ENCODE measurements at regions not wholly inside any gene's neighbourhood (a gene's known extent, or its start where the extent isn't known, plus 50 kb on each side); places are given as distances from the start of the nearest gene placed in this dataset.

DNA sequence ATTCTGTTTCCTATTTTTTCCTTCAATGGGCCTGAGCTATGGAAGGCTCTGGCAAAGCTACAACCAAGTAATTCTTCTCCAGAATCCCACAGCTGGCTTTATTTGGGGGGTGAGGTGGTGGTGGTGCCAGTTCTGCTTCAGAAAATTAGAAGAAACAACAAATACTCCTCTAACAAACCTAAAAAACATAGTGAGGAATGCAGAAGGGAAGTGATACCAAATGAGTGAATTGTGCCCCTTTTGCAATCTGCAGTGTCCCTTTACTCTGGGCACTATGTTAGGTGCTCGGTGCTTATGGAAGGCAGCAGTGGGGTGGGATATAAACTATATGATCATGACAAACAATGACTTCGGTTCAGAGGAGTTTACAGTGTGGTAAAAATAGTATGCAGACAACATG lies 90.4 kb upstream of the ROPN1 start:
- peaks cover 21% of the 10 kb centered on the region for H3K27me3 ChIP-seq
- no peaks in the 10 kb centered on the region for H3K36me3 ChIP-seq
- no peaks in the 10 kb centered on the region for H3K9me3 ChIP-seq
- H3K4me3 ChIP-seq: no peak overlapping the region
- no peak for DNase-seq

DNA sequence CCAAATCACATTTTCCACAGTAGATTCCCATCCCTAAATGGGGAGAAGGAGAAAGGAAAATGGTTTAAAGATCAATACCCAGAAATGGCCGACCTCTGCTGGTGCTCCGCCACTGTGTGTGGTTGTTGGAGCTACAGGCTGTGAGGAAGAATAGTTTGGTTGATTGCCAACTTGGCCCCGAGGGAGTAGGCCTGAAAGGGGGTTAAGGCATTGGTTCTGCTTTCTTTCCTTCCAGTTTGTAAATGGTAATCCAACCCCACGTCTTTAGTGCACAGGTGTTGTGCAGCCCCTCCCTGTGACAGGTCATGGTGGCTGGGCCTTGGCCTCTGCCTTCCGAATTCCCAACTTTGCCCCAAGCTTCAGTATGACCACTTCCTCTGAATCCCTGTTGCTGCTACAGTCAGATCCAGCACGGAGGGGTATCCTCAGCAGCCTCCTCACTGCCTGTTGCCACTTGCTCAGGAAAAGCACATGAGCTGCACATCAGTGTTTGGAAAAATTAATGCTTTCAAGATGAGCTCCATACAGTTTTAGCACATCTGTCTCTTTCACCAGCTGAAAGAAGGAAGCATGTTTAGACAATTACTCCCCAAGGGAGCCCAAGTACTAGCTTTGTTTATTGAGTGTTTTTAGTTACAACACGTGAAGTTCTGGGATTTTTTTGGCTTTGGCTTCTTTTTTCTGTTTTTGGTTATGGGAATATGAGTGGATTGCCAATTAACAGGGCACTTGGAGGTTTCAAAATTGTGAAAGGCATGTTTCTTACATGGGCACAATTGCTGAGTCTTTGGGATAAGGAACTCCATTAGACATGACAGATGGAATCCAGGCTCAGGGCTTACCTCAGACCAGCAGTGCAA lies 92.3 kb upstream of the ROPN1 start:
- H3K9me3 ChIP-seq: no peaks in the 10 kb centered on the region
- H3K4me3 ChIP-seq: no peak overlapping the region
- no peaks in the 10 kb centered on the region for H3K36me3 ChIP-seq
- DNase-seq: no peak
- peaks cover 30% of the 10 kb centered on the region for H3K27me3 ChIP-seq

DNA sequence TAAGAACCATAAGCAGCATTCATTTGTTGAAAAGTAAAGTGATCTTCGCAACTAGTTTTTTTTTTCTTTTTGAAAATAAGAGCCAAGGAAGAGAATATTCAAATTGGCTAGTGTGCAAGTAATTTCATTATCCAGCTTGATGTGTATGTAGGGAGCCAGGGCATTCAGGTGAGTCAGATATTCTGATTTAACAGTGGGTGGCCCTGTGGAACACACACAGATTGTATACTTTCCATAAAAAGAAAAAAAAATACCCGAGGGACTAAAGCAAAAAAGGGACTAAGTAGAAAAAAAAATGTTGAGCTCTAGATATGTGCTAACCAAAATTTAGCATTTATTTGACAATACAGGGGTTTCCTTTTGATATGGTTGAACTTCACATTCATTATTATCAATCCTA lies 96.9 kb upstream of the ROPN1 start:
- Histone ChIP-seq H3K9me3 (no peaks in the 10 kb centered on the region), H3K36me3 (no peaks in the 10 kb centered on the region), H3K4me3 (no peak overlapping the region), H3K27me3 (peaks cover 22% of the 10 kb centered on the region)
- no peak for DNase-seq

DNA sequence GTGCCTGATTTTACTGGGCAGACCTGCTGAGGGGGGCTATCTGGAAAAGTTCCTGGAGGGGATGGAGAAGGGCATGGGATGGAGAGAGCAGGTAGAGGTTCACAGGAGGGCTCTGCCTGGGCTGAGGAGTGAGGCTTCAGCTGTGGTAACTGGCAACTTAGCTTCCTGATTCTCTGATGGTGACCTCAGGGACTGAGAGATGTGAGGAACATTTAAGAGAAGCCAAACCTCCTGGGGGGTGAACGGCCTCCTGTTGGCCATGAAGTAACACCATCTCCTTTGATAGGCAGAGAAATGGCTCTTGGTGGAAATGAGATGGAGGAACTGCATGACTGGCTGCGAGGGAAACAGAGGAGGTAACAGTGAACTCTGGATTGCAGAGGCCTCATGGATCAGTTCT lies 97.3 kb upstream of the ROPN1 start:
- Histone ChIP-seq H3K36me3 (no peaks in the 10 kb centered on the region), H3K9me3 (no peaks in the 10 kb centered on the region), H3K4me3 (no peak overlapping the region), H3K27me3 (peaks cover 22% of the 10 kb centered on the region)
- DNase-seq: no peak

DNA sequence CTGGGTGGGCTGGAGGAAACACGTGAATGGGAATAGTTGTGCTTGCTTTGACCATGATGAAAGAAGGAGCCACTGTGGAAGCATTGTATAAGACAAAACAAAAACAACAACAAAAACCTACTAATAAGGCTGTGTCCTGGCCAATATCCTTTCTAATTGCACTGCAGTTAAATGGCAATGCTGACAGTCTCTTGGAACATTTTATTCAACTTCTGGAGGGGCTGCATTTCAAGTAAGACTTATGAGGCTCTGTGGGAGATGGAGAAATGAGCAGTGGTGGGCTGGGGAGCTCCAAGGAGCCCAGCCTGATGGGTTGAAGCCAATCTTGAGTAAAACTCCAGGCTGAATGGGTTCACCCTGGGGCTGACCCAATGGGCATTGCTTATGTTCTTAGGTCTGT lies 99.8 kb upstream of the ROPN1 start:
- no peaks in the 10 kb centered on the region for H3K9me3 ChIP-seq
- H3K36me3 ChIP-seq: no peaks in the 10 kb centered on the region
- no peak overlapping the region for H3K4me3 ChIP-seq
- peaks cover 14% of the 10 kb centered on the region for H3K27me3 ChIP-seq
- no peak for DNase-seq

DNA sequence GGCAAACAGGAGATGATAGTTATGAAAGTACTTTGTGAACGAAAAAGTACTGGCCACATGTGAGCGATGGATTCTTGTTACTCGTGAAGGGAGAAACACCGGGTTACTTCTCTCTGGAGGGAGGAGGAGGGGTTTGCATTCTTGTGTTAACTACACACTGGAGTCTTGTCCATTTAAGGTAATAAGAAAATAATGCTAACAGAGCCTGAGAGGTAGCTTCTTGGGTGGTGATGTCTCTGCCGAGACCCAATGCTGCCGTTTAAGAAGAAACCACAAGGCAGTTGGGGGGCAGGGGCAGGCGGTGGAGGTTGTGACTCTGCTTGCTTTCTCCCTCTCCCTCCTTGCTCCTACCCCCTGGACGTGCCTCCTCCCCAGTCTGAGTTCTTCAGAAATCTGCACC lies 100.9 kb upstream of the ROPN1 start:
- Histone ChIP-seq H3K27me3 (peaks cover 6% of the 10 kb centered on the region; the same call in 1 of the 2 replicates), H3K9me3 (no peaks in the 10 kb centered on the region), H3K36me3 (no peaks in the 10 kb centered on the region), H3K4me3 (no peak overlapping the region)
- no peak for DNase-seq

DNA sequence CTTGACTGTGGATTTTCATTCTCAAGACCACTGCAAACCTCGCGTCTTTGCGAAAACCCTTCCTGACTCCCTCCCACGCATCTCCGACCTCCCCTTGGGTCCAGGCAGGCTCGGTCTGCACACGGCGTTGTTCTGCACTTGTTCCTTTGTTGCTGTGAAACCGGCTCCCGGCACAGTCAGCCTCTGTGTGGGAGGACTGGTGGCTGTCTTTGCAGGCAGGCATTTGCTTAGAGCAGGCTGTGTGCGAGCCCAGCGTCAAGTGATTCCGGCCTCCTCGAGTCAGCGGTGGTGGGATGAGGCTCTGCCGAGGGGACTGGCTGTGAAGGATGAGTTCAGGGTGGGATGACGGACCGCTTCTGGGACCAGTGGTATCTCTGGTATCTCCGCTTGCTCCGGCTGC lies 102.6 kb upstream of the ROPN1 start:
- Histone ChIP-seq H3K36me3 (no peaks in the 10 kb centered on the region), H3K27me3 (no peaks in the 10 kb centered on the region; the same call in none of the 2 replicates), H3K4me3 (no peak overlapping the region), H3K9me3 (no peaks in the 10 kb centered on the region)
- no peak for DNase-seq

DNA sequence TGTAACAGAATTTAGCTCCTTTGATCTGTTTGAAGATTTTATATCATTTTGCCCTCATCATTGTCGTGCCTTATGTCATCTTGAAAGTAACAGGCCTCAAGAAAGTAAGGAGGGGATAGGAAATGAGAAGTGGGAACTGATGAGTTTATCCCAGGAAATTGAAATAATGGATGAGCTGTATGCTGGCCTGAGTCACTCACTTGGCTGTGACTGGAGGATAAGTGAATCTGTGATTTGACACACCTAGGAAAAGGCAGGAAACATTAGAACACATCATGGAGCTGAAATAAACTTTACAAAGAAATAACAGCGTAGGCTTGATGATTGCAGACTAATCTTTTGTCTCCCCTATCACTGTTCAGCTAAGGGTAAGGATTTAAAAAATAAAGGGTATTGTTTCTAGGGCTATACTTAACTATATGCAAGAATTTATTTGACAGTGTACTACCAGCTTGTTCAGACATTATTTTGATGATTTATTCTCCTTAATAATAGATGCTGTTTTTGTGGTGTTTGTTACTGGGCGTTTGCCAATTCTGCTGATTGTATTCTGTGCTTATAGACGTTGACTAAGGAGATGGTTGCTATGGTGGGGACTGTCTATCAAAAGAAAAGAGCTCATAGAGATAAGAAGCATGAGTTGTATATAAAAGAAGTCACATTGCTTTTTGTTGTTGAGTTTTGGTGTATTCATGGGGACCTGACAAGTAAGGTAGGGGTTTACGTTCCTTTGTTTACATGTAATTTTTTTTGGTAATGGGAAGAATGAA lies 105.6 kb upstream of the ROPN1 start:
- no peak for DNase-seq
- Histone ChIP-seq H3K4me3 (no peak overlapping the region), H3K36me3 (no peaks in the 10 kb centered on the region), H3K9me3 (no peaks in the 10 kb centered on the region), H3K27me3 (no peaks in the 10 kb centered on the region; the same call in 1 of the 2 replicates)

DNA sequence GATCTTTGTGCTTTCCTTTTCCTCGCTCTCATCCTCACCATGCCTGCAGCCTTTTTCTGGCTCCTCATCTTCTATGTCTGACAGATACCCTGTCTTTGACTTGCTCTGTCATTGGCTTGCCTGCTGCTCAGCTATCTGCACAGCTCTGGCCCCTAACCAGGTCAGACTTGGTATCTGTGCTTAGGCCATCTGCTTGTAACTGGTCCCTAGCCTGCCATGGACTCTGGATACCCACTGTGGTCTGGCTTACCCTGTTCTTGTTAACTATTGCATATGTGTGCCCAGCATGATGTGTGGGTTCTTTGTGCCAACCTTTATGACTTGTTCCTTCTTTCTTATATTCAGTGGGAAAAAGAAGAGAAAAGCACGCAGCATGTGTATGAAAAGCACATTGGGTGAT lies 109.7 kb upstream of the ROPN1 start:
- Histone ChIP-seq H3K9me3 (no peaks in the 10 kb centered on the region), H3K36me3 (no peaks in the 10 kb centered on the region), H3K27me3 (peaks cover 5% of the 10 kb centered on the region; the same call in 1 of the 2 replicates), H3K4me3 (no peak overlapping the region)
- DNase-seq: no peak

DNA sequence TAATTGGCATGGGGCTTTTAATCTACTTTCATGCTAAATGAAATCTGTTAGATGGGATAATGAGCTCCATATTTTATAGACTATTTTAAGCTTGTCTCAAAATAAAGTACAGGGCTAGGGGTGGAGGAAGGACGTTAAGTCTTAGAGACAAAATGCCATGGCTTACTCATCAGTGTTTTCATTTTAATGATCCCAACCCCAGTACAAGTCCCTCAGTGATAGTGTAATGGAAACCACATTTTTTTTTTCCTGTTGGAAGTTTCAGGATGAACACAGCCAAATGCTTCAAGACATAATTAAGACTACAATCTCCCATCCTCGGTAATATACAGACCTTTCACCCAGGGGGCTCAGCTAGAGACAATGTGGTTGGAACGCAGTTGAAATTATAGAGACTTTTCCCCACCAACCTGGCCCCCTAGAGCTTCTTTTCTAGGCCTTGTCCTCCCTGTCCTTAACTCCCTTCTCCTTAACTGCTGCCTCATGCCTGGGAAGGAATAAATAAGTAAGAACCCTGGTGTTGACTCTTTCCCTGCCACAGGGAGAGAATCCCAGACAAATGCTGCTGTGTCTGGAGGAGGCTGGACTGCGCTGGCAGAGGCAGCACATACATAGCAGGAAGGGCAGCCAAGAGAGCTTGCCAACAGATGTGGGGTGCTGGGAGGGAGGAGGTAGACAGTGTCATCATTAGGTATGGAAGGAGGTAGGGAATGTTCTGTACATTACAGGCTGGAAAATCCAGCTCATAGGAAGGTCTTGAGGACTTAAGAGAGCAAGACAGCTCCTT lies 115.4 kb upstream of the ROPN1 start:
- Histone ChIP-seq H3K36me3 (no peaks in the 10 kb centered on the region), H3K27me3 (0 out of 2 replicates have a peak, but pooled peaks cover 5% of the 10 kb centered on the region), H3K4me3 (no peak overlapping the region), H3K9me3 (no peaks in the 10 kb centered on the region)
- peak; percentile 61 for DNase-seq

DNA sequence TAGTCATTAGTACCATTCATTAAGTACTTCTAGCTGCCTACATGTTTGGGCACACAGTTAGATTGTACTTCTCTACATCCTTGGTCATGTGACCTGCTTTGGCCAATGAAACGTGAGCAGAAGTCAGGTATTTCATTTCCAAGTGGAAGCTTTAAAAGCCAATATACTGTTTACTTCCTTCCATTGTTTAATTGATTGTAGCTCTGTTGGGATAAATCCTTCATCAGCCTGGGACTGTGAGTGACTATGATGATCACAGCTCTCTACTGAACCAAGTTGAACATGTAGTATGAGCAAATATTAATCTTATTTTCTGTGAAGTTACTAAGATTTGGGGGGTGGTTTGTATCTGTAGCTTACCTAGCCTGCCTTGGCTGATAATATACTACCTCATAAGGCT lies 116.5 kb upstream of the ROPN1 start:
- Histone ChIP-seq H3K36me3 (no peaks in the 10 kb centered on the region), H3K4me3 (no peak overlapping the region), H3K27me3 (0 out of 2 replicates have a peak, but pooled peaks cover 5% of the 10 kb centered on the region), H3K9me3 (no peaks in the 10 kb centered on the region)
- DNase-seq: no peak

DNA sequence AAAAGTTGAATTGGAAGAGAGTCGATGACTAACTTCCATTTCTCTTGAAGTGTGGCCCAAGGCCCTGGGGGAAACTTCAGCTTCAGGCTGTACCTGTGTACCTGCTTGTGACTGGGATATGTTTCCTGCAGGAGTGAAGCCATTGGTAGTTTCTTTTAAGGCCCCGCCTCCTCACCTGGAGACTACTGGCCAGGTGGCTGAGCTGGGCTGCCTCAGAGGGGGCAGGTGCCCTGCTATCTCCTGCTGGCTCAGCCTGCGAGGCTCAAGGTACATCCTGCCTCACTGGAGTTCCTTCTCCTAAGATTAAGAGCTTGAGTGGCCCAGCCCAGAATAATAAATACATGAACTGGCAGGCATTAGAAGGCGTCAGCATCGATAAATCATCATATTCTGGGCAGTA lies 121.6 kb upstream of the ROPN1 start:
- H3K27me3 ChIP-seq: no peaks in the 10 kb centered on the region

DNA sequence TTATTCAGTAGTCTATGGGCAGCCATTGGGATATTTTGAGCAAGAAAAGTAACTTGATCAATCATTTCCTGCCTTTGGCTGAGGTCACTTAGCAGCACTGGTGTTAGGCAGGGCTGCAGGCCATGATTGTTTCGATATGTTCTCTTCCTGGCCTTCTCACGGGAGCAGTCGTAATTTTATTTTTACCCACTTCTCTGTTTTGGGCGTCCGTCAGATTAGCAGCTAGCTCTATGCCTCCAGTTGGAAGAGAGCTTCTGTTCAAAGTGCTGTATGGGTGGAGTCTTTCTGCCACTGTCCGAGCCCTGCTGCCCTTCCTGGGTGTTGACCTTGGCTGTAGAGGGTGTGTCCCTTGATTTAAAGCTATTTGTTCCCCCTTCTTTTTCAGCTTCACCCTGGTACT lies 123.4 kb upstream of the ROPN1 start:
- Histone ChIP-seq H3K9me3 (no peaks in the 10 kb centered on the region), H3K36me3 (no peaks in the 10 kb centered on the region), H3K4me3 (no peak overlapping the region), H3K27me3 (no peaks in the 10 kb centered on the region)
- no peak for DNase-seq

More for the DNA sequence above, 121.6 kb upstream of the ROPN1 start:
- Histone ChIP-seq H3K4me3 (no peak overlapping the region), H3K9me3 (no peaks in the 10 kb centered on the region), H3K36me3 (no peaks in the 10 kb centered on the region)
- DNase-seq: no peak

DNA sequence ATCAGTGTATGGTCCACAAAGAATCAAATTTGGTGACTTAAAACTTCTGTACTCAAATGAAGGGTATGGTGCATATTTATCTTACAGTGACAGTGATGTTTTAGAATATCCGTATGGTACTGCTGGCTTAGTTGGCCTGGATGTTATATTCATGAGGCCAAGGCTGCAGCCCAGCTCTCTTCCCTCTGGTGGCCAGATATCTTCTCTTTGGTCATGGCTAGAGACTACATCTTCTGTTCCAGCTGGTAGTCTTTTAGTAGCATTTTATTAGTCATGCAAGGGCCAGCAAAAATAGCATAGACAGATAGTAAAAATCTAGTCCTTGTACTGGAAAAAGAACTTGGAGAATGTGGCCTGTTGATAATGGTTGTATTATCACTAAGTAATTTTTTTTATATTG lies 124.0 kb upstream of the ROPN1 start:
- H3K4me3 ChIP-seq: no peak overlapping the region
- peak; percentile 18 for DNase-seq
- H3K9me3 ChIP-seq: no peaks in the 10 kb centered on the region
- no peaks in the 10 kb centered on the region for H3K27me3 ChIP-seq
- no peaks in the 10 kb centered on the region for H3K36me3 ChIP-seq

DNA sequence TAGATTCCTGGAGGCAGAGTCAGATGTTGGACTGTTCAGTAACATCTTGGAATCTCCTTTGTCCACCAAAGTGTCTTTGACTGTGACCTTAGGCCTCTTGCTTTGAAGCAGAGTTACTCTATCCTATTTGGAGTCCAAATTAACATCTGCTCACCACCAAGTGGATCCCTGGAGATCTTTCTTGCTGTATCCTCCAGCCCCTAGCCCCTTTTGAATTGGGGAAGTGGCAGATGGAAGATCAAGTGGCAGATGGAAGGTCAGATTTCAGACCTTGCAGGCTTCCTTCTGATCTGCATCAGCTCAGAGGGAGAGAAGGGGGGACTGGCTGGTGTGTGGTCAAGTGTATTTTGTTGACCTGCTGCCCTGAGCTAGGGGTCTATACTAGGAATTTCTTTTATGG lies 125.0 kb upstream of the ROPN1 start:
- no peaks in the 10 kb centered on the region for H3K9me3 ChIP-seq
- no peaks in the 10 kb centered on the region for H3K27me3 ChIP-seq
- no peaks in the 10 kb centered on the region for H3K36me3 ChIP-seq
- DNase-seq: no peak
- no peak overlapping the region for H3K4me3 ChIP-seq

DNA sequence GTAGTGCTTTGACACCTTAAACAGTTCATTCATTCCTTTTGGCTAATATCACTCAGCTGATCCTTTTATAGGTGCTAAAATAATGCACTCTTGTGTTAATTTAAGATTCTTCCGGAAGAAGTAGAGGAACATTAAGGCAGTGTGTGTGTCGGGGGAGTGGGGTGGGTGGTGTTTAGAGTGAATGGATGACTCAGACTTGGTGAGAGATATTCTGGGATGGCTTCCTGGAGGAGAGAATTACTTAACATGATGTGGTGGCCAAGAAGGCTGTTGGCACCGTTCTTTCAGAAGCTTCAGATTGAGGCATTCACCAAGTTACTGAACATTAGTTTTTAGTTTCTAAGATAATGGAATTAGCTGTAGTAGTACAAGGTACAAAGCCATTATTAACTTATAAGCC lies 125.6 kb upstream of the ROPN1 start:
- Histone ChIP-seq H3K36me3 (no peaks in the 10 kb centered on the region), H3K4me3 (no peak overlapping the region), H3K9me3 (no peaks in the 10 kb centered on the region), H3K27me3 (no peaks in the 10 kb centered on the region)
- peak; percentile 86 for DNase-seq

DNA sequence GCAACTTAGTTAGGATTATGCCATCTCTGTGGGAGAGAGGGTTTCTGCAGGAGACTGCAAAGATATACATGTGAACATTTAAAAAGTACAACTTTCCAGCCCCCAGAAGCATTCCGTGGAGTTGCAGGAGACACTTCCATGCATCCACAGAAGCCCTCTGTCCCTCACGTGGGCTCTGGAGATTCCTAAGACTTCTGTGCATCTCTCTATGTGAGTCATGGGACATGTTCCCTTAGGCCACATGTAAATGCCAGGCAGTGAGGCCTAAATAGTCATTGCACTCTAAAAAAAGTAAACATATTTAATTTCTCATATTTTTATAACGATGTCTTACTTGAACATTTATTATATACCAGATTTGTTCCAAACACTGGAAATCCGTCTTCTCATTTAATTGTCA lies 126.5 kb upstream of the ROPN1 start:
- DNase-seq: peak; percentile 32
- no peaks in the 10 kb centered on the region for H3K36me3 ChIP-seq
- no peaks in the 10 kb centered on the region for H3K9me3 ChIP-seq
- H3K27me3 ChIP-seq: no peaks in the 10 kb centered on the region
- no peak overlapping the region for H3K4me3 ChIP-seq
